Testis (tissue), 2 donors: ENCODE measurements at regions not wholly inside any gene's neighbourhood (a gene's known extent, or its start where the extent isn't known, plus 50 kb on each side); places are given as distances from the start of the nearest gene placed in this dataset.
"Not testable (repeated sequence)": the region's sequence is repeated elsewhere in the genome, so short reads cannot be mapped to it uniquely, and the experiment has no call there.

Source experiments
- POLR2A ChIP-seq: fragments of 450-650 bp; IDR thresholded peaks from one replicate; pipeline ENCODE4 v1.6.1; 2017; ENCODE audit warnings: antibody characterized with exemption, mild to moderate bottlenecking, moderate library complexity
- TF ChIP-seq, protein P1 (sequence below), 3 experiments: fragments of 450-650 bp in 2 of 3; fragments of 200-600 bp in 1 of 3; sonication (generic) in 1 of 3; IDR thresholded peaks; one replicate each; pipeline ENCODE4 v1.5.1; 2016 to 2019; ENCODE audit warnings: antibody characterized with exemption in 3 of 3, mild to moderate bottlenecking in 2 of 3, moderate library complexity in 1 of 3

DNA sequence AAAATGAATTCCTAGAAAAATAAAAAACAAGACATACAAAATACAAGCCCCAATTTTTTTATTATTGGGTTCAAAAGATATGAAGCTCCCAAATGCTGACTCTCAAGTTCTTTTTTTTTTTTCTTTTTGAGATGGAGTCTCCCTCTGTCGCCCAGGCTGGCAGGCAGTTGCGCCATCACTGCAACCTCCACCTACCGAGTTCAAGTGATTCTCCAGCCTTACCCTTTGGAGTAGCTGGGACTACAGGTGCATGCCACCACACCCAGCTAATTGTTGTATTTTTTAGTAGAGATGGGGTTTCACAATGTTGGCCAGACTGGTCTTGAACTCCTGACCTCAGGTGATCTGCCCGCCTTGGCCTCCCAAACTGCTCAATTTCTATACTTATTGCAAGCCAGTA lies 600.6 kb downstream of the BCOR start:
- TF ChIP-seq, protein P1, sequence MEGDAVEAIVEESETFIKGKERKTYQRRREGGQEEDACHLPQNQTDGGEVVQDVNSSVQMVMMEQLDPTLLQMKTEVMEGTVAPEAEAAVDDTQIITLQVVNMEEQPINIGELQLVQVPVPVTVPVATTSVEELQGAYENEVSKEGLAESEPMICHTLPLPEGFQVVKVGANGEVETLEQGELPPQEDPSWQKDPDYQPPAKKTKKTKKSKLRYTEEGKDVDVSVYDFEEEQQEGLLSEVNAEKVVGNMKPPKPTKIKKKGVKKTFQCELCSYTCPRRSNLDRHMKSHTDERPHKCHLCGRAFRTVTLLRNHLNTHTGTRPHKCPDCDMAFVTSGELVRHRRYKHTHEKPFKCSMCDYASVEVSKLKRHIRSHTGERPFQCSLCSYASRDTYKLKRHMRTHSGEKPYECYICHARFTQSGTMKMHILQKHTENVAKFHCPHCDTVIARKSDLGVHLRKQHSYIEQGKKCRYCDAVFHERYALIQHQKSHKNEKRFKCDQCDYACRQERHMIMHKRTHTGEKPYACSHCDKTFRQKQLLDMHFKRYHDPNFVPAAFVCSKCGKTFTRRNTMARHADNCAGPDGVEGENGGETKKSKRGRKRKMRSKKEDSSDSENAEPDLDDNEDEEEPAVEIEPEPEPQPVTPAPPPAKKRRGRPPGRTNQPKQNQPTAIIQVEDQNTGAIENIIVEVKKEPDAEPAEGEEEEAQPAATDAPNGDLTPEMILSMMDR (IDR thresholded peaks at IDR 0.05): not testable (repeated sequence)
- not testable (repeated sequence) for TF ChIP-seq POLR2A
